Upper lobe of right lung (tissue), 1 donor: ENCODE measurements at regions not wholly inside any gene's neighbourhood (a gene's known extent, or its start where the extent isn't known, plus 50 kb on each side); places are given as distances from the start of the nearest gene placed in this dataset.

Experiments used
- ATAC-seq: fragments of 200-7000 bp; cut with Tn5 transposase; one replicate; pipeline ENCODE4 v1.9.1; 2020; ENCODE audit warnings: mild to moderate bottlenecking, moderate library complexity
- DNase-seq: peaks from one replicate; pipeline ENCODE4 v3.0.0-alpha.2; 2020
- H3K27ac ChIP-seq: fragments of 200-600 bp; one replicate; pipeline ENCODE4 v1.8.0; 2022
- H3K27me3 ChIP-seq: fragments of 200-600 bp; one replicate; pipeline ENCODE4 v1.8.0; 2022; ENCODE audit warnings: mild to moderate bottlenecking
- H3K36me3 ChIP-seq: fragments of 200-600 bp; one replicate; pipeline ENCODE4 v1.8.0; 2022
- H3K4me1 ChIP-seq: fragments of 200-600 bp; one replicate; pipeline ENCODE4 v1.8.0; 2022
- H3K4me3 ChIP-seq: fragments of 200-600 bp; one replicate; pipeline ENCODE4 v1.8.0; 2022; ENCODE audit warnings: mild to moderate bottlenecking
- H3K9me3 ChIP-seq: fragments of 200-600 bp; one replicate; pipeline ENCODE4 v1.8.0; 2022
- intact Hi-C: fragments of 100-400 bp; cut with DNase I; formaldehyde crosslinking; loops from one replicate; pipeline ENCODE4 v1.11.0; 2022
- TF ChIP-seq, protein P1 (sequence below): fragments of 200-600 bp; IDR thresholded peaks from one replicate; pipeline ENCODE4 v1.8.0; 2022; ENCODE audit warnings: antibody characterized with exemption
- donor health status: DM: no; HTN: yes; CAD: no; lungs with severe emphysema.

GRCh38 chr13:106139942-106140341 is 395.5 kb downstream of the EFNB2 start:
- no peaks in the 10 kb centered on the region for H3K9me3 ChIP-seq
- TF ChIP-seq, protein P1, sequence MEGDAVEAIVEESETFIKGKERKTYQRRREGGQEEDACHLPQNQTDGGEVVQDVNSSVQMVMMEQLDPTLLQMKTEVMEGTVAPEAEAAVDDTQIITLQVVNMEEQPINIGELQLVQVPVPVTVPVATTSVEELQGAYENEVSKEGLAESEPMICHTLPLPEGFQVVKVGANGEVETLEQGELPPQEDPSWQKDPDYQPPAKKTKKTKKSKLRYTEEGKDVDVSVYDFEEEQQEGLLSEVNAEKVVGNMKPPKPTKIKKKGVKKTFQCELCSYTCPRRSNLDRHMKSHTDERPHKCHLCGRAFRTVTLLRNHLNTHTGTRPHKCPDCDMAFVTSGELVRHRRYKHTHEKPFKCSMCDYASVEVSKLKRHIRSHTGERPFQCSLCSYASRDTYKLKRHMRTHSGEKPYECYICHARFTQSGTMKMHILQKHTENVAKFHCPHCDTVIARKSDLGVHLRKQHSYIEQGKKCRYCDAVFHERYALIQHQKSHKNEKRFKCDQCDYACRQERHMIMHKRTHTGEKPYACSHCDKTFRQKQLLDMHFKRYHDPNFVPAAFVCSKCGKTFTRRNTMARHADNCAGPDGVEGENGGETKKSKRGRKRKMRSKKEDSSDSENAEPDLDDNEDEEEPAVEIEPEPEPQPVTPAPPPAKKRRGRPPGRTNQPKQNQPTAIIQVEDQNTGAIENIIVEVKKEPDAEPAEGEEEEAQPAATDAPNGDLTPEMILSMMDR = no peak
- H3K27me3 ChIP-seq = no peaks in the 10 kb centered on the region
- ATAC-seq (no peak), DNase-seq (no peak)
- no peaks in the 10 kb centered on the region for H3K36me3 ChIP-seq
- intact Hi-C loops = no loop called here
- no peak overlapping the region for H3K27ac ChIP-seq
- no peak overlapping the region for H3K4me3 ChIP-seq
- H3K4me1 ChIP-seq = no peaks in the 10 kb centered on the region

GRCh38 chr13:106139377-106139776 is 396.1 kb downstream of the EFNB2 start:
- H3K36me3 ChIP-seq = no peaks in the 10 kb centered on the region
- intact Hi-C loops = no loop called here

DNA sequence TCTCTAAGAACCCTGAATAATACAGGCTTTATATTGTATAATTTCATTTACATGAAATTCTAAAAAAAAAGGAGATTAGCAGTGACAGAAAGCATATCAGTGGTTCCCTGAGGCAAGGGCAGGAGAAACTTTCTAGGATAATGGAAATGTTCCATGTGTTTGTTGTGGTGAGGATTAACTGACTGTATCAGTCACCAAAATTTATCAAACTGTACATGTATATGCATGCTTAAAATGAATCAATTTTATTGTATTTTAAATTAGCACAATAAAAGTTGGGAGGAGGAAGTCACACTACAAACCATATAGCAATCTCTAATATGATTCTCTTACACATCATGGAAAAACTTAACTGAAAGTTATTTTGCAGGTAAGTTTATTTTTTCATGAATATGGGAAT is 396.8 kb downstream of the EFNB2 start:
- Histone ChIP-seq H3K27ac (no peak overlapping the region), H3K4me3 (no peak overlapping the region), H3K36me3 (no peaks in the 10 kb centered on the region), H3K27me3 (no peaks in the 10 kb centered on the region), H3K4me1 (no peaks in the 10 kb centered on the region), H3K9me3 (no peaks in the 10 kb centered on the region)
- TF ChIP-seq, protein P1 = no peak
- ATAC-seq = no peak
- DNase-seq = no peak
- intact Hi-C loops = no loop called here

More at GRCh38 chr13:106139377-106139776, 396.1 kb downstream of the EFNB2 start:
- Histone ChIP-seq H3K4me3 (no peak overlapping the region), H3K9me3 (no peaks in the 10 kb centered on the region), H3K27ac (no peak overlapping the region), H3K27me3 (no peaks in the 10 kb centered on the region), H3K4me1 (no peaks in the 10 kb centered on the region)
- no peak for ATAC-seq
- TF ChIP-seq, protein P1 = no peak
- no peak for DNase-seq

DNA sequence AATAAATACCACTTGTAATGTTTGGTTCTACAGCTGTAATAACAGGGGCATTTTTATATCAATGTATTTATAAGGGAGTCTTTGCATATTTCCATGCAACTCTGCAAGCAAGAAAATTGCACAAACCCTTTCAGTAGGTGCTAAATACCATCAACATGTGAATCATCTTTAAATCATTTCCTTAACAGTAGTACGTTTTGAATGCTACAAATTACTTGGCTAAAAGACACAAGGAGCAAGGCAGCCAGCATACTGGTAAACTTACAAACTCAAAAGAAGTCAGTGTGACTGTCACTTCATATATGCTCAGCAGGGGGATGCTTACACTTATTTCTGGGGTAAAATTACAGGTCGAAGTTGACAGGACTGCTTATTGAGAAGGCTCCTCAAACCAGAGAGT is 402.4 kb downstream of the EFNB2 start:
- no peaks in the 10 kb centered on the region for H3K4me1 ChIP-seq
- H3K4me3 ChIP-seq = no peak overlapping the region
- no peak overlapping the region for H3K27ac ChIP-seq
- no peaks in the 10 kb centered on the region for H3K9me3 ChIP-seq
- TF ChIP-seq, protein P1 = no peak
- no peak for DNase-seq
- no peak for ATAC-seq
- intact Hi-C loops = no loop called here
- H3K27me3 ChIP-seq = no peaks in the 10 kb centered on the region
- no peaks in the 10 kb centered on the region for H3K36me3 ChIP-seq

DNA sequence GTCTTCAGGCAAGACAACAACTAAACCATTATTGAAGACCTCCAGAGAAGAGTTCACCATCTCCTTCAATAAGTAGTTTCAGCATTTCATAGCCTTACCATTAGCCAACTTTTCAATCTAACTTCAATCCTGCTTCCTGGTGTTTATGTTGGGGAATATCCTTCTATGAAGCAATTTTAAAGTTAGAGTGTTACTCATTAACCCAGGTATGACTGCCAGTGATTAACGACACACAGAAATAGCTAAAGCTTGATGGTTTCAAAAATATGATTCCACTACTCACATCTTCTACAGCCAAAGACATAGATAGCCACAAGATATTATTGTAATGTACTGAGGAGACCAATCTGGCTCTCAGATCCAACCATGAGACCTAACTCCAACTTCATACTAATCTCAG is 403.2 kb downstream of the EFNB2 start:
- H3K4me1 ChIP-seq = no peaks in the 10 kb centered on the region
- H3K27me3 ChIP-seq = no peaks in the 10 kb centered on the region
- no peak for DNase-seq
- ATAC-seq = no peak
- no peaks in the 10 kb centered on the region for H3K9me3 ChIP-seq
- intact Hi-C loops = no loop called here
- H3K36me3 ChIP-seq = no peaks in the 10 kb centered on the region
- H3K4me3 ChIP-seq = no peak overlapping the region
- TF ChIP-seq, protein P1 = no peak
- no peak overlapping the region for H3K27ac ChIP-seq

DNA sequence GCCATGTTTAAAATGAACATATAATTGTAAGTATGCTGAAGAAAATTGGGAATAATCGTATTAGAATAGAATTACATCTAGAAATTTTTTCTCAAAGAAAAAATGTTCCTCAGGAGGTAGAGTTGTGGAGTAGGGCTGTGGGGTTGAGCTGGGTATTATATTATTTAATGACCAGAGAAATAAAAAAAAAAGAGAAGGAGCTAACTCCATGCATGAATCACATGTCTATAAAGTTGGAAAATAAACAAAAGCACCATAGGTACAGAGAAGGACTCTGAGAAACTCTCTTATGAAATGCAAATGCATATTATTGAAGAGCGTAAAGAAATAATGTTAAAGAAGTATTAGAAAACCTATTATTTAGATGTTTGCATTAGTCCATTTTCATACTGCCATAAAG is 405.5 kb downstream of the EFNB2 start:
- no peaks in the 10 kb centered on the region for H3K27me3 ChIP-seq
- no peaks in the 10 kb centered on the region for H3K9me3 ChIP-seq
- H3K4me3 ChIP-seq = no peak overlapping the region
- TF ChIP-seq, protein P1 = no peak
- H3K4me1 ChIP-seq = no peaks in the 10 kb centered on the region
- intact Hi-C loops = no loop called here
- no peaks in the 10 kb centered on the region for H3K36me3 ChIP-seq
- ATAC-seq = no peak
- DNase-seq = no peak
- no peak overlapping the region for H3K27ac ChIP-seq
